HG03175 (cell line): ENCODE measurements at regions not wholly inside any gene's neighbourhood (a gene's known extent, or its start where the extent isn't known, plus 50 kb on each side); places are given as distances from the start of the nearest gene placed in this dataset.

ENCODE experiments used
- ATAC-seq: cut with Tn5 transposase; IDR thresholded peaks from one replicate; pipeline ENCODE4 v1.9.1; 2021; ENCODE audit warnings: mild to moderate bottlenecking, moderate library complexity; ENCODE audit not compliant: unreplicated experiment

DNA sequence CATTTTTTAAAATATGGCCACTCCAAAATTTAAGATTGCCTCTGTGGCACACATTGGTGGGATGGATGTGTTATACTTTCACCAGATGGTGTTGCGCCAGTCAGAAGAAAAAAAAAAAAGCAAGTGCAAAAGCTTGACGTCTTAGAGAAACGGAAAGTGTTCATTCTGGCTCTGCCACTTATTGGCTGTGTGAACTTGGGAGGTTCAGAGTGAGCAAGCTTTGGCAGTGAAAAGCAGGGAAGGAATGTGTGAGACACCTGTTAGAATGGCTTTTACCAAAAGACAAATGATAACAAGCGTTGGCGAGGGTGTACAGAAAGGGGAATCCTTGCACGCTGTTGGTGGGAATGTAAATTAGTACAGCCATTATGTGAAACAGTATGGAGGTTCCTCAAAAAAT lies 298.0 kb downstream of the TMEM114 start:
- ATAC-seq = no peak

DNA sequence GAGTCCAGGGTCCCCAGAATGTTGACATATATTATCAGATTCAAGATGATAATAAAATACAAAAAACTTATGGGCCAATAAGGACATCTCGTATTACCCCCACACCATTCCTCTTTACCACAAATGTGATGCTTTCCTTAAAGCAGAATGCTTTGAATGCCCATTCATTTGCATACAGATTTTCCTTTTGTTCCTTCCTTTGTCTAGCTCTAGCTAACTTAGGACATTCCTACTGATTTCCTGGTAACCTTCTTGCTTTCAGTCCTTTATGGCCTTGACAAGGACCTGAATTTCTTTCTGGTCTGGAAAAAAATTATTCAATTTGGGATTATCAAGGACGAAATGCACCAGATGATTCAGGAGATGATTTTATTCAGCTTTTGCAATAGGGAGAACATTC lies 304.0 kb downstream of the TMEM114 start:
- no peak for ATAC-seq

DNA sequence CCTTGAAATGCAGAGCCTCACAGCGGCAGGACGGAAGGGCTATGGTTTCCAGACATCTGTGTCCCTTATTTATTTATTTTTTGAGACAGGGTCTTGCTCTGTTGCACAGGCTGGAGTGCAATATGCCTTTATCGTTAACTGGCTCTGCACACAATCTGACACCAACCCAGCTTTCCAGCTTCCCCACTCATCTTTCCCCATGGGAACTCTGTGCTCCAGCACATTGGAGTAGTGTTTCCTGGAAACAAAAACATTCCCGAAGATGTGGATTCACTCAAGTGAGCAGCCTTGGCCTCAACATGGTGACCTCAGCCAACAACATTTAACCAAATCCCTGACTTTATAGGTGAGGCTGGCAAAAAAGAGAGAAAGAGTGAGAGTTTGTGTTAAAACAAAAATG lies 307.1 kb downstream of the TMEM114 start:
- ATAC-seq = no peak

DNA sequence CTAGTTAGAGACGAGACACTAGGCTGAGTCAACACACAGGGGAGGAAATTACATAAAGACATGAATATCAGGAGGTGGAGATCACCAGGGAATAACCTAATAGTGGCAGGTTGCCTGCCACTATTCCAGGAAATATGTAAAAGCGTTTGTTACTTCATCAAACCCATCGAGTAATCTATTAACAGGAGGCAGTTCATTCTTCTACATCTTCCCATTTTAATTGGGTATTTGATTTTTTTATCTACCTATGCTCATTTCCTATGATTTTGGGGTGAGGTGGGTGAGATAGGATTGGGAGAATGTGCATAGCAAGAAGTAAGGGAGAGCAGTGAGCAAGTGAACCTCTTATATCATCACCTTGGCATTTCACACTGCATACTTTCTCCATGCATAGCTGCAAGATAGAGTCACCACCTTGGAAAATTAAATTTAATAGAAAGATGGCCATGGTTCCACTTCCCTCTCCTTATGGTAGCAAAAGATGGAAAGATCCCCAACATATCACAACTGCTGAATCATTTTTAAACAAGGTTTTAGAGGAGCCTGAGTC lies 312.2 kb downstream of the TMEM114 start:
- no peak for ATAC-seq

DNA sequence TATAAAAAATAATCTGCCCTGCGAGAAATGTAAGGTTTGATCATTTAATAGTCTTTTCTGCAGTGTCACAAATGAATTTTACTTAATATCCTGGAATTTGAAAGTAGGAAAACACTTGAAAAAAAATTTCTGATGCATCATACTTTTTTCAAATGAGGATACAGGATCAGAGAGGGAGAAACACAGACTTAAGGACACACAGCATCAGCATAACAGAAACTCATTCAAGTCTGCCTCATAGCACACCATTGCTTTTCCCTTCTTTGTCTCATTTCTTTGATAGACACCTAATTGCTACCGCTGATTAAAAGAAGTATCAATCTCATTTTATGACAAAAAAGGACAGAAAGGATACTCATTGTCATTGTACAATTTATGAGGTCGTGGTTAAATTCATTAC lies 319.0 kb downstream of the TMEM114 start:
- no peak for ATAC-seq

DNA sequence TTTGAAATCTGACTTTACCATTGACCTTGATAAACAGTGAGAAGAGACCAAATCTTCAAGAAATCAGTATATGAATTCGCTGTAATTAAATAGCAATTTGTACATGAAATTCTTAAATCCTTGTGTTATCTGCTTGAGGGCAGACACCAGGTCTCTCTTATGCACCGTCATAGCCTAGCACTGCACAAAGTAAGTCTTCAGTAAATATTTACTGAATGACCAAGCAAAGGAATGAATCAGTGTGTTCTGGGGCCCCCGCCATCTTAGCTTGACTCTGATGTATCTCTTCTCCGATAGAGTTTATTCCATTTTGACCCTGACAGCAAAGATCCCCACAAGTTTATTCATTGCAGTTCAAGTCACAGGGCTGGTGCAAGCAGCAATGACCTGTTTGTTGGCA lies 328.0 kb downstream of the TMEM114 start:
- ATAC-seq = no peak

DNA sequence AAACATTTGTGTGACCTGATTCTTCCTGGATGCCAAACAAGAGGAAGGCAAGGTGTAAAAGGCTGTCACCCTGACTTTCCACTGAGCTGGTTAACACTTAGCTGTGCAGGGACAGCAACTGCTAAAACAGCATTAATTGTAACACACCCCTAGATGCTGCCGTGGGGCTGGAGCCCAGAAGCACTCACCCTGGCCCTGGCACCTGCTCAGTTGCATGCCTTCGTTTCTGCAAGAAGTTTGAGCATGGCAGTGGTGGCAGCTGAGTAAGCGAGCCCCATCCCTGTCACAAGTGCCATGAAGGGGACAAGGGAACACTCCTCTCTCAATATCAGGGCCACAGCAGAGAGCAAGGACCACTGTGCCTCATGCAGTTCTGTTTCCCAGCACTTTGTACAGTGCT lies 330.2 kb downstream of the TMEM114 start:
- ATAC-seq = no peak

DNA sequence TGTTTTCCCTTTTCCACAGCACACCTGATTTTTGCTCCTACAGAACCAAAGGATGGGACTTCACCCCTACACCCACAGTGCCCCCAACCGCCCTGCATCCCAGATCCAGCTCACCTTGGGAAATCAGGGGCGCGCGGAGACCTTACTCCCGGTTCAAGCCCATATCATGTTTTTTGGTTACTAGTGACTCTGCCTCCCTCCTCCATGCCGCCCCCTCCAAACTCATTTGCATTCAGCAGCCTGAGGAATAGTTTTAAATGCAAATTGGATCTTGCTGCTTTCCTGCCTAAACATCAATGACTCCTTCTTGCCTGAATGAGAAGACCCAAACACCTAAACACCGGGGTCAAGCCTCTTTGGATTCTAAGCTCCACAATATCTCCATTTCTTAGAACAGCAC lies 331.8 kb downstream of the TMEM114 start:
- no peak for ATAC-seq

DNA sequence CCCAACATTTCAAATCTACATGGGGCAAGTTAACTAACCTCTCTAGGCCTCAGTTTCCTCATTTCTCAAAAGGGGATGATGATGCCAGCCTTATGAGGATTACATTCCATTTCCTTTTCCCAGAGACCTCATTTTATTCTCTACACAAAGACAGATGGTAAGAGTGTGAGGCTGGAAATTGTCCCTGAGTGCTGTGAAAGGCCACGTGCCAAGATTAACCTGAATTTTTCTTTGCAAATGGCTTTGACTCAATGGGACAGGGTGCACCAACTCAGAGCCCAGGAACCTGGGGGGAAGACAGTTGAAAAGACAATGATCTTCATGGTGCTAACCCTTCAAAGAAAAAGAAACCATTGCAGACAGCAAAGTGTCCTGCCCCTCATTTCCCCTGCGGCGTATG lies 332.8 kb downstream of the TMEM114 start:
- no peak for ATAC-seq

DNA sequence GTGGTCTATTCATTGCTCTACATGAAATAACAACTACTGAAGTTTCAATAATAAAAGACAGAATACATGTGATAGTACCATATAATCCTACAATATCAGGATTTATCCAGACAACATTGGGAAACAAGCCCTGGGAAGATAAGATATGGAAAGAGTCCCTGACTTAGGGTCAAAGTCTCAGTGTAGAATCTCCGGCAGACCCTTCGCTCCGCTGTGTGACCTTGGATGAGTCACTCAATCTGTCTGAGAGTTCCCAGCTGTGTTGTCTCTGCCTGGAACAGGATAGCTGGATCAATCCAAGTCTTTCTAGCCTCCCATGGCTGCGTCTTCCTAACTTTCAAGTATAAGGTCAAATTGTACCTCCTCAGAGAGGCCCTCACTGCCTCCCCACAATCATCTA lies 335.9 kb downstream of the TMEM114 start:
- ATAC-seq = no peak

DNA sequence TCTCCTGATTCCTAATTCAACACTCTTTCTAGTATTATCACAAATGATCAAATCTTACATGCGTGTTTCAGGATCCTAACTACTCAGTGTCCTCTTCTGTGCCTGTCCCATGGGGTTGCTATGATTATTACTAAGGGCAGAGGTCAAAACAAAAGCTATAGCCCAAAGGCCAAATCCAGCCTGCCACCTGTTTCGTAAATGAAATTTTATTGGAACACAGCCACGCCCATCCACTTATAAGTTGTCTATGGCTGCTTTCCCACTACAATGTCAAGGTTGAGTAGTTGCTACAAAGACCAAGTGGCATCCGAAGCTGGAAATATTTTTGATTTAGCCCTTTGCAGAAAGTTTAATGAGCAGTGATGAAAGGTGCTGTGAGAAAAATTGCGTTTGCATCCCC lies 336.6 kb downstream of the TMEM114 start:
- ATAC-seq = no peak

DNA sequence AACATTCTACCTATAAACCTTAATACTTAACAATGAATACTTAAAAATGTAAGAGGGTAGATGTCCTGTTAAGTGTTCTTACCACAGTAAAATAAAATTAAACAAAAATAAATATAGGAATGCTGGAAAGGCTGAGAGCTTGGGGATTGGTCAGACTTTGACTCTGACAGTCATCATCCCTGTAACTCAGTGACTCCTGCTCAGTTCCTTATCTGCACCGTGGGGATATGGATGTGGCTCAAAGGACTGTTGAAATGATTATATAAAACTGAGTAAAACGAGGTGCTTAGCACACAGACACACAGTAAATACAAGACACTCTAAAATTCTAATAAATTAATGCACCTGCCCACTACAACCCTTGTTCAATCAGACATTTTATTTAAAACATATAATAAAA lies 338.6 kb downstream of the TMEM114 start:
- ATAC-seq = no peak

DNA sequence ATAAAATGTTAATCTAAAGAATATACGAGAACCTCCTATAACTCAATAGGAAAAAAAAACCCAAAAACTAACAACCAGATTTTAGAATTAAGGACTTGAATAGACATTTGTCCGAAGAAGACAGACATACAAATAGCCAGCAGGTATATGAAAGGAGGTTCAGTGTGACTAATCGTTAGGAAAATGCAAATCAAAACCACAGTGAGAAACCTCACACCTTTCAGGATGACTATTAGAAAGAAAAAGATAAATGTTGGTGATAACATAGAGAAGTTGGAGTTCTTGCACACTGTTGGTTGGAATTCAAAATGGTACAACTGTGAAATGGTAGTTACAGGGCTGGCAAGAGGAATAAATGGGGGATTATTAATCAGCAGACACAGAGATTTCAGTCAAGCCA lies 339.0 kb downstream of the TMEM114 start:
- peak; percentile 50 for ATAC-seq

DNA sequence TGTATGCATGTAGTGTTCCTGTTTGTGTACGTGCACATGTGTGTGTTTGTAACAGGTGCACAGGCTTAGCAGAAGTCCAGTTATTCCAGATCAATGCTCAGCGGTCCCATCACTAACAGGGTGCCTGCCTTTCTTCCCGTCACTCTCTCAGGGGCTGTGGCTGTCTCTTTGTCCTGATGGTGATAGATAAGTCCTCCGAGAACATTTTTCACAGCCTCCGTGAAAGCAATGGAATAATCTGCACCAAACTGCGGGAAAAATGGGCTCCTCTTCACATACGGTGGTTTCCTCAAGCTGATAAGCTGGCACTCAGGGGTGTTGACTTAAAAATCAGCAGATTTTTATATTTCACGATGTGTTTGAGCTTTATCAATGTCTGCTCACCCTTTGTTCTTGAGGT lies 342.3 kb downstream of the TMEM114 start:
- ATAC-seq = no peak

DNA sequence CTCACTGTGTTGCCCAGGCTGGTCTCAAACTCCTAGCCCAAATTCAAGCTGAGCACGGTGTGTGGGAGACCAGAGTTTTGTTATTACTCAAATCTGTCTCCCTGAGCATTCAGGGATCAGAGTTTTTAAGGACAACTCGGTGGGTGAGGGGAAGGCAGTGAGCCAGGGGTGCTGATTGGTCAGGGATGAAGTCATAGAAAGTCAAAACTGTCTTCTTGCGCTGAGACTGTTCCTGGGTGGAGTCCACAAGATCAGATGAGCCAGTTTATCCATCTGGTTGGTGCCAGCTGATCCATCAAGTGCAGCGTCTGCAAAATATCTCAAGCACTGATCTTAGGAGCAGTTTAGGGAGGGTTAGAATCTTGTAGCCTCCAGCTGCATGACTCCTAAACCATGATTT lies 346.3 kb downstream of the TMEM114 start:
- ATAC-seq = no peak

DNA sequence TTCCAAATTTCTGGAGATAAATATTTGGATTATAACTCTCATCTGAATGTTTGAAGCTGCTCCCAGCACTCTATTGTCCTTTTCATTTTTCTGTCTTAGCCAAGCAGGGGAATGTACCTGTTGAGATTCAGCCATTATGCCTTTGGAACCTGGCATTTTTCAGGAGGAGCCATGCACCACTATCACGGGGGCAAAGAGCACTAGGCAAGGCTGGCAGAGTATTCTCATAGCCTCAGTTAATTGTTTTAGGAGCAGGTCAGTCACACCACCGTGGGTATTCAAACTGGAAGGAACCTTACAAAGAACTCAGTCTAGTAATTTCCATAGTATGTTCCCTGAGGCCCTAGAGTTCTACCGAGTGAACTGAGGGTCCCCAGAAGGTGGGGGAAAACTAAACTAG lies 348.9 kb downstream of the TMEM114 start:
- ATAC-seq = no peak

DNA sequence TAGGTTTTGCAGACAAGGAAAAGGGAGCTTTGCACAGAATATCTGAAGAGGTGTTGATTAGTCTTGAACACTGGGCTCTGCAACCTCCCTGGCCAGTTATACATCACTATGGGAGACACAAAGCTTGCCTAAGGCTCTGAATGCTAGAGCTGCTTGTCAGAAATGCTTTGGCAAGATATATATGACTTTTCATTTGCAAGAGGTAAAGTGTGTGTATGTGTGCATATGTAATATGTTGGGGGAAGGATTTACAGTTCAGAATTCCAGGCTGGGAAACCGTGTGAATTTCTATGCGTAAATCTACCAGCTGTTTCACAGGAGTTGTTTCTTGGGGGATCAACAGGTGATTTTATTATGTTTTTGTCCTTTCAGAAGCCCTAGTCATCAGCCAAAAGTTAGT lies 350.9 kb downstream of the TMEM114 start:
- ATAC-seq = no peak

DNA sequence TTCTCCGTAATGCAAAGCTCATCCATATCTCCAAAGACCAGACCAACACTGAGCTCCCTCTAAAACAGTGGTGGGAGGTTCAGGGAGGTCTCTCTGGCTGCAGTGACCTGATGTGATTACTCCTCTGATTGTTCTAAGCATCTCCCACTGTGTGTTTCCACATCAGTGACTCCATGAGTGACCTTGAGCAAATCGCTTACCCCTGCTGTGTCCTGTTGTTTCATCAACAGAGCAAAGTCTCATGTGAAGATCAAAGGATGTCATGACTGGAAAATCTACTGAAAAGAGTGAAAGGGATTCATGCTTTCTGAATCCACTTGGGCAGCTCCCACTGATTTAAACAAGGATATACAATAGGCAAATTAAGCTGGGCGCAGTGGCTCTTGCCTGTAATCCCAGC lies 352.9 kb downstream of the TMEM114 start:
- no peak for ATAC-seq

DNA sequence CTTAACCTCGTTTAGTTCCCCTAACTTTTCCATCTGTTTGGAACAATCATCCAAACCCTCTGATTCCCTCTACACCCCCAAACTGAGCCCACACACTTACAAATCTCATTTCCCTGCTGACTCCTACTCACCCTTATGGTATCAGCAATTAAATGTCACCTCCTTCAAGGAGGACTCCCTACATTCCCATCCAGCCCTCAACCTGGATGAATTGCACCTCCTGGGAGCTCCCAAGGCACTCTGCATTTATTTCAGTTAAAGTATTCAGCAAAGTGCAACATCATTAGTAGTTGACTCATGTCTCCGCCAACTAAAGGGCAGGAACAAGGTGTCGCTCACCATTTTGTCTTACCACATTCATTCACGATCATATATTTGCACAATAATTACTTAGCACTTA lies 353.5 kb downstream of the TMEM114 start:
- ATAC-seq = no peak

DNA sequence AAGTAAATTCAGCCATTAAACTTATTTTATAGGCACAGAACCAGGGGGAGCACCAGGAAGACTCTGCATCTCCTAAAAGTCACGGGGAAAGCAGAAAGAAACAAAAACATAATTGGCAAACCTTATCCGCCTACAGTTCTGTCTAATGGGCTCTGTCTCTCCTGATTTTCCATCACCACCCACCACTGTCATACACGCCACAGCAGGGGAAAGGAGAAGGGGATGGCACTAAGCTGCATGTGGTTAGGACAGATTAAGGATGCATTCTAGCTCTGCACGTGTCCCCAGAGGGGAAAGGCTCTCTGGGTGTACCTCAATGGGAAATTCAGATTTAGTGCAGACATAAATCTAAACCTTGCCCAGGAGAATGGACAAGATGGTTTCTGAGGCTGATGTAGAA lies 359.8 kb downstream of the TMEM114 start:
- ATAC-seq = no peak

DNA sequence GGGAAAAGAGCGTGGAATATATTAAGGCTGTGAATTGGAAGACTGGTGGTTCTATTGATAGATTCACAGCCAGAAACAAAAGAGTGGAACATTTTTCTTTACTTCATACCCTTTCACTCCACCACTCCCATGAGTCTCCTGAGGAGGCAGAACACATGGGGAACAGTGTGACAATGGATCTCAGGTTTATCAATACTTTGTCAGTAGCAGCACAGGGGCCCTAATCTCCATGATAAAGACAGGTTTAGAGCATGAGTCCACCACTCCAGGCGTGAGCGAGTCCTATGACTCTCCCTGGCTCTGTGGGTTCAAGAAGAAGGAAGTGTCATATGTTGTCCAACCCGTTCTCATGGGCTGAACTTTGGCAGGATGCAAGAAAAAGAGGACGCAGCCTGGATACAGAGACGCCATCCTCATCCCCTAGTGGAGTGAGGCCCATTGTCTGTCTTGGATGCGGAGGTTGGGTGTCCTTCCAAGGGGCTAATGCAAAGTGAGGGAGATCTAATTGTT lies 361.2 kb downstream of the TMEM114 start:
- no peak for ATAC-seq

DNA sequence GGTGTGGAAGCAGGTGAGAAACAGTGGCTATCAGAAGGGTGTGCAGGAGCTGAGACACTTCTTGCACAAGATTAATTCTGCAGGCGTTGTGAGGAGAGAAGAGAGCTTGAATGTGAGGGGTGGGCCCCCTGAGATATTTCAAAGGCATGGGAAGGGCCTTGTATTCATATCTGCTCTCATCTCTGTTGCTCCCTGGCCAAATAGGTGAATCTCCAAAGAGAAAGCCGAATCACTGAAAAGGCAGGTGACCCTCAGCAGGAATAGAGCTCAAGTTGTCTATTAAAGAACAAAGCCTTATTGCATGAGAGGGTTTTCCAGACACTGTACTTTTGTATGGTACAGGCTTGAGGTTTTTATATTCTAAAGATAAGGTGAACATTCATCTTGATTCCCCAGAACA lies 373.1 kb downstream of the TMEM114 start:
- ATAC-seq = no peak

DNA sequence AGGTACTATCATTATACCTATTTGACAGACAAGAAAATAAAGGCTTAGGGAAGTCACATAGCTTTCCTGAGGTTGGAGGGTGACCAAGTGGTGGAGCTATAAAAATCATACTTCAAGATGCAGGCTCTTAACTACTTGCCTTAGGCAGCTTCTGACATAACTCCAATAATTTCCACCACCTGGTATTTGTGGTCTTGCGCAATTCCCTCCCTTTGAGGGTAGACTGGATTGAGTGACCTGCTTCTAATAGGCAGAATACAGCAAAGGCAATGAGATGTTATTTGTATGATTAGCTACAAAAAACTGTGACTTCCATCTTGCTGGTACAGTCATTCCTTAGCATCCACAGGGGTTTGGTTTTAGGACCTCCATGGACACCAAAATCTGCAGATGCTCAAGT lies 385.5 kb downstream of the TMEM114 start:
- ATAC-seq = no peak

DNA sequence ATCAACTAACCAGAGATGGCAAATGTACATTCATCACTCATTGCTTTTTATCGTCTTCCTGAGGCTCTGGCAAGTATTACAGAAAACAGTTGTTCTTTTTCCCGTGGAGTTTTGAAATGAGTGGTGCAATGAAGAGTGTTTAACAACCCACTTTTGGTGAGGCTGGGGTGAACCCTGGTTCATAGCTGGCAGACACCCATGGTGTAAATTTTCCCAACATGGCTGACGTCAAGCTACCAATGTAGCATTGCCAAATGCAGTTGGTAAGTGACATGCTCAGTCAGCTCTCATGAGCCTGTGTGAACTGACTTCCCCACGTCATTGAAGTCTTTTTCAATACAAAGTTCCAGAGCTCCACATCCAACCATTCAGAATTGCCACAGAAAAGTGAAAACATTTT lies 386.2 kb downstream of the TMEM114 start:
- no peak for ATAC-seq
